Brain microvascular endothelial cell (primary cell): ENCODE measurements at regions not wholly inside any gene's neighbourhood (a gene's known extent, or its start where the extent isn't known, plus 50 kb on each side); places are given as distances from the start of the nearest gene placed in this dataset.

Experiments used
- DNase-seq: peaks from one replicate; pipeline ENCODE4 v3.0.0-alpha.2; 2020
- H3K27ac ChIP-seq: fragments of 250-450 bp; sonication (Bioruptor Pico); 2 replicates; pipeline ENCODE4 v1.5.1; 2020; ENCODE audit warnings: mild to moderate bottlenecking, moderate library complexity
- H3K27me3 ChIP-seq: fragments of 250-450 bp; sonication (Bioruptor Pico); replicated peaks from 2 replicates; pipeline ENCODE4 v1.5.1; 2020; ENCODE audit warnings: mild to moderate bottlenecking
- H3K36me3 ChIP-seq: fragments of 250-450 bp; sonication (Bioruptor Pico); replicated peaks from 2 replicates; pipeline ENCODE4 v1.5.1; 2020; ENCODE audit warnings: mild to moderate bottlenecking
- H3K4me3 ChIP-seq: 2 replicates; pipeline ENCODE4 v1.5.1; 2011; ENCODE audit warnings: low read depth, mild to moderate bottlenecking, control low read depth, low read length, moderate library complexity
- CTCF ChIP-seq: IDR thresholded peaks from 2 replicates; pipeline ENCODE4 v1.5.1; 2011; ENCODE audit warnings: low read depth, mild to moderate bottlenecking, moderate library complexity, low read length, control low read depth, inconsistent platforms; ENCODE audit errors: missing control alignments
- in situ Hi-C: cut with HindIII; loops from 2 replicates; pipeline ENCODE4 v1.10.0; 2017; ENCODE audit warnings: low sequenced_read_pairs, low pct_ligation_motif_present

- Histone ChIP-seq H3K36me3 (no peaks in the 10 kb centered on the region), H3K27ac (no peak overlapping the region), H3K27me3 (no peaks in the 10 kb centered on the region), H3K4me3 (no peak overlapping the region)
- no peak for TF ChIP-seq CTCF
- DNase-seq = no peak
- in situ Hi-C loops = no loop called here
These were observed 118.5 kb upstream of the TMEM106B start for GRCh38 chr7:12092499-12093130.

GRCh38 chr7:12093365-12093764, 117.7 kb upstream of the TMEM106B start:
- Histone ChIP-seq H3K4me3 (no peak overlapping the region), H3K27ac (no peak overlapping the region), H3K36me3 (no peaks in the 10 kb centered on the region), H3K27me3 (no peaks in the 10 kb centered on the region)
- DNase-seq = no peak
- in situ Hi-C loops = no loop called here
- no peak for TF ChIP-seq CTCF

- in situ Hi-C loops = no loop called here
- no peak overlapping the region for H3K27ac ChIP-seq
- H3K36me3 ChIP-seq = no peaks in the 10 kb centered on the region
- H3K27me3 ChIP-seq = no peaks in the 10 kb centered on the region
- no peak for DNase-seq
- TF ChIP-seq CTCF = no peak
- H3K4me3 ChIP-seq = no peak overlapping the region
These were observed 116.7 kb upstream of the TMEM106B start for GRCh38 chr7:12094365-12094921.

GRCh38 chr7:12102126-12102525, 109.0 kb upstream of the TMEM106B start:
- DNase-seq = no peak
- Histone ChIP-seq H3K27ac (no peak overlapping the region), H3K4me3 (no peak overlapping the region), H3K36me3 (no peaks in the 10 kb centered on the region), H3K27me3 (no peaks in the 10 kb centered on the region)
- in situ Hi-C loops = no loop called here
- no peak for TF ChIP-seq CTCF

- TF ChIP-seq CTCF = no peak
- Histone ChIP-seq H3K4me3 (no peak overlapping the region), H3K36me3 (no peaks in the 10 kb centered on the region), H3K27me3 (no peaks in the 10 kb centered on the region), H3K27ac (no peak overlapping the region)
- in situ Hi-C loops = no loop called here
- DNase-seq = no peak
These were observed 108.6 kb upstream of the TMEM106B start for GRCh38 chr7:12102527-12102926.

- Histone ChIP-seq H3K27ac (no peak overlapping the region), H3K27me3 (no peaks in the 10 kb centered on the region), H3K4me3 (no peak overlapping the region), H3K36me3 (no peaks in the 10 kb centered on the region)
- in situ Hi-C loops = no loop called here
- DNase-seq = no peak
- no peak for TF ChIP-seq CTCF
These were observed 107.1 kb upstream of the TMEM106B start for GRCh38 chr7:12103948-12104347.
